HFFc6 (cell line): ENCODE measurements at regions not wholly inside any gene's neighbourhood (a gene's known extent, or its start where the extent isn't known, plus 50 kb on each side); places are given as distances from the start of the nearest gene placed in this dataset.
"Not testable (repeated sequence)": the region's sequence is repeated elsewhere in the genome, so short reads cannot be mapped to it uniquely, and the experiment has no call there.

ENCODE experiments used
- DNase-seq: peaks from one replicate; pipeline ENCODE4 v3.0.0-alpha.2; 2018
- H3K27ac Mint-ChIP-seq: 2 replicates; pipeline ENCODE4 v1.8.0; 2020; ENCODE audit warnings: mild to moderate bottlenecking, mixed read lengths
- H3K27me3 Mint-ChIP-seq: 2 replicates; pipeline ENCODE4 v1.8.0; 2021; ENCODE audit warnings: mild to moderate bottlenecking, moderate library complexity, mixed read lengths; ENCODE audit not compliant: insufficient read depth
- H3K36me3 Mint-ChIP-seq: 2 replicates; pipeline ENCODE4 v1.8.0; 2021; ENCODE audit warnings: low read depth, mixed read lengths
- H3K4me1 Mint-ChIP-seq: 2 replicates; pipeline ENCODE4 v1.8.0; 2020; ENCODE audit warnings: low read depth, mixed read lengths
- H3K4me3 Mint-ChIP-seq: 2 replicates; pipeline ENCODE4 v1.8.0; 2020; ENCODE audit warnings: mild to moderate bottlenecking, moderate library complexity, mixed read lengths
- H3K9me3 Mint-ChIP-seq: 2 replicates; pipeline ENCODE4 v1.8.0; 2020; ENCODE audit warnings: mild to moderate bottlenecking, mixed read lengths
- TF ChIP-seq, protein P1 (sequence below): fragments of 200-600 bp; sonication (generic); IDR thresholded peaks from 2 replicates; pipeline ENCODE4 v1.5.0; 2021; ENCODE audit warnings: antibody characterized with exemption, mild to moderate bottlenecking

DNA sequence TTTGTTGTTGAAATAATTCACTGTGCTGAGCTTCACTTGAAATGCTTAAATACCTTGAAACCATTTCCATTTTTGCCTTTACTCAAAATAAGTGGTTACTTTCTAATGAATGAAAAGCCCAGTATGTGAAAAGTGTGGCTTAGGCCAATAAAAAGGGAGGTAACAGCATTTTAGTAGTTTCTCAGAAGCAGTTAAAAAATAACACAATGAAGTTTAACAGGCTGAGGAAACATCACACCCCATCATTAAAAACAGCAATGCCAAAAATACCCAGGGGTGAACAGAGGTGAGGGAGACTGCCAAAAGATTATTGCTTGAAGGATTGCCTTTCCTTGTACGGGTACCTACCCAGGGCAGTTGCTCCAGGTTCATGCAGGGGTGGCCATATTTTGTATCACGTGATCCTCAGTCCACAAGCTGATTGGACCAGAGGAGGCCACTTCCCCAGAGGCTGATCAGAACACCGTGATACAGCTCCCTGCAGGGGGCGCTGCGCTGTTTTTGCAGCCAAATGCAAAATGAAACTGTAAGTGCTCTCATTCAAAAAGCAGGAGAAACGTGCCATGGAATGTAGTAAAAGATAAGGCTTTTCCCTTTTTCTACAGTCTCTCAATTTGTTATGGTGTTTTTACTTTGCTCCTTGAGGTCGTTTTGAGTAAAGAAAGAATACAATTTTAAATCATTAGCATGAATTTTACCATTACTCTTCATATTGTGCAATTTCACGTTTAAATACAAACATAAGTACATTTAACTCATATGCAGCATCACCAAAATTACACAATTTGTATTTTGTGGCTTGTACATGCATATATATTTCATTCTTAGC lies 70.2 kb upstream of the SH3BP4 start:
- Mint-ChIP-seq H3K36me3 (peaks cover 6% of the 10 kb centered on the region), H3K4me1 (peaks cover 31% of the 10 kb centered on the region)

GRCh38 chr2:234880551-234881211 lies 71.1 kb upstream of the SH3BP4 start:
- Mint-ChIP-seq H3K4me3 (peak overlapping the region; percentile 70), H3K27me3 (peaks cover 4% of the 10 kb centered on the region), H3K27ac (peak overlapping the region; percentile 68), H3K36me3 (peaks cover 12% of the 10 kb centered on the region), H3K4me1 (peaks cover 31% of the 10 kb centered on the region), H3K9me3 (no peaks in the 10 kb centered on the region; the same call in 1 of the 2 replicates)
- TF ChIP-seq, protein P1, sequence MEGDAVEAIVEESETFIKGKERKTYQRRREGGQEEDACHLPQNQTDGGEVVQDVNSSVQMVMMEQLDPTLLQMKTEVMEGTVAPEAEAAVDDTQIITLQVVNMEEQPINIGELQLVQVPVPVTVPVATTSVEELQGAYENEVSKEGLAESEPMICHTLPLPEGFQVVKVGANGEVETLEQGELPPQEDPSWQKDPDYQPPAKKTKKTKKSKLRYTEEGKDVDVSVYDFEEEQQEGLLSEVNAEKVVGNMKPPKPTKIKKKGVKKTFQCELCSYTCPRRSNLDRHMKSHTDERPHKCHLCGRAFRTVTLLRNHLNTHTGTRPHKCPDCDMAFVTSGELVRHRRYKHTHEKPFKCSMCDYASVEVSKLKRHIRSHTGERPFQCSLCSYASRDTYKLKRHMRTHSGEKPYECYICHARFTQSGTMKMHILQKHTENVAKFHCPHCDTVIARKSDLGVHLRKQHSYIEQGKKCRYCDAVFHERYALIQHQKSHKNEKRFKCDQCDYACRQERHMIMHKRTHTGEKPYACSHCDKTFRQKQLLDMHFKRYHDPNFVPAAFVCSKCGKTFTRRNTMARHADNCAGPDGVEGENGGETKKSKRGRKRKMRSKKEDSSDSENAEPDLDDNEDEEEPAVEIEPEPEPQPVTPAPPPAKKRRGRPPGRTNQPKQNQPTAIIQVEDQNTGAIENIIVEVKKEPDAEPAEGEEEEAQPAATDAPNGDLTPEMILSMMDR, result no peak
- peak; percentile 65 for DNase-seq

More for the DNA sequence above, 70.2 kb upstream of the SH3BP4 start:
- Mint-ChIP-seq H3K27ac (peak overlapping the region; percentile 5; the same call in 1 of the 2 replicates), H3K9me3 (no peaks in the 10 kb centered on the region; the same call in 1 of the 2 replicates), H3K4me3 (peak overlapping the region; percentile 70; the same call in 1 of the 2 replicates), H3K27me3 (peaks cover 4% of the 10 kb centered on the region)
- DNase-seq, result peak; percentile 60
- TF ChIP-seq, protein P1, result peak; percentile 91

DNA sequence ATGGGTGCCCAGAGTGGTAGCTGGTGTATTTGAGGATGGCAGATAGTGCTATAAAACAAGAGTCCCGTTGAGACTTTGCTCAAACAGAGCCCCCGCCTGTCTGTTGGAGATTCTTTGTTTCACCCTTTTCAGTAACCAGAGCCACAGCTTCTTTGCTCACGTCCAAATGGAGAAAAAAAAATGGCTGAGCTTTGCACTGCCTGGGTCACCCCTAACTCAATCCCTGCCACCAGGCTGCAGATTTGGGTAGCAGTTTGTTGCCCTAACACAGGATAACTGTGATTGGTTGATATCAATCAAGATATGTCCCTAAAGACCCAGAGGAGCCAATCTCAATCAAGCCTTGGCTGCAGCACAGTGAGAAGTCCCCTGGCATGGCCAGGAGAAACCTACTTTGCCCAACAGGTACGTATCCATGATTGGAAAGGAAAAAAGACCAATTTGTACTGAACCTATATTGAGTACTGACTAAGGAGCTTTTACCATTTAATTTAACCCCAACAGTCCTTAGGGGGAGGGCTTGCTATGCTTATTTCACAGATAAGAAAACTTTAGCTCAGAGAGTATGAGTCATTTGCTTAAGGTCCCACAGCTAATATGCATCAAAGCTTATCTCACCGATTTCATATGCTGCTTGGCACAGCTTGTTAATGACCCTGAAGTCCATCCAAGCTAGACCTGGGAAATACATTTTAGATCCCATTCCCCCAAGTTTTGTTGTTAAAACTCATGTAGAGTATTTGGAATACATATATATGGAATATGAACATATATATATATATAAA lies 72.0 kb upstream of the SH3BP4 start:
- no peak overlapping the region for H3K4me3 Mint-ChIP-seq
- peaks cover 6% of the 10 kb centered on the region for H3K27me3 Mint-ChIP-seq
- peaks cover 31% of the 10 kb centered on the region for H3K4me1 Mint-ChIP-seq
- DNase-seq, result peak; percentile 47
- TF ChIP-seq, protein P1, result no peak
- H3K36me3 Mint-ChIP-seq, result peaks cover 12% of the 10 kb centered on the region
- no peaks in the 10 kb centered on the region; the same call in 1 of the 2 replicates for H3K9me3 Mint-ChIP-seq
- no peak overlapping the region for H3K27ac Mint-ChIP-seq

GRCh38 chr2:234876621-234877020 lies 75.2 kb upstream of the SH3BP4 start:
- DNase-seq, H3K4me3 Mint-ChIP-seq, H3K27ac Mint-ChIP-seq, H3K27me3 Mint-ChIP-seq, H3K9me3 Mint-ChIP-seq: not testable (repeated sequence)
- Mint-ChIP-seq H3K36me3 (peaks cover 17% of the 10 kb centered on the region), H3K4me1 (peaks cover 31% of the 10 kb centered on the region)

DNA sequence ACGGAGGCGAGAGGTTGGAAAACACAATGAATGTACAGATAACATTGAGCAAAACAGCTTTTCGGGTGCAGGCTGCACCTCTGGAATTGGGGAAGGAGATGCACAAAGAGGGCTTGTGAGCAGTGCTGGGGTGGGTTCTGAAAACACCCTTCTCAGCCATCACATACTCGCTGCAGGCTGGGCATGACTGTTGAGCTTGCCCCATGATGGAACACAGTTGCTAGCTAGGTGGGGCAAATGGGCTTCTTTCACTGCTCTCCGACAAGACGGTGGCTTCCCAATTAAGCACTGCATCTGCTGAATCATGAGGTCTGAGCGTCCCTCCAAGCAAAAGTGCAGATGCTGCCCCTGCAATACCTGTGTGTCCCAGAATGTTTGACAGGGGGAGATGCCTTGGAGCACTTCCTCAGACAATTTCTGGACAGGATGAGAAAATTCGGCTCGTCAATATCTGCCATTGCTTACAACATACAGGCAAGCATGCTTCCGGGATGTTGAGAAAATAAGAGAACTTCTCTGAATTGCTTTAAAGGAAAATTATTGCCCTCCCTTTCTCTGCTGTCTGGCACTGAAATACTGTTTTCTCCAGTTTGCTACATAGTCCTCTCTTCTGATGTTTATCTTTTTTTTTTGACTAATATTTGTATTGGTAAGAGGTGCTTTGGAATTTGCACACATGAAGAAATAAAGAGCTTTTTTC lies 77.3 kb upstream of the SH3BP4 start:
- Mint-ChIP-seq H3K9me3 (no peaks in the 10 kb centered on the region; the same call in 1 of the 2 replicates), H3K4me3 (no peak overlapping the region), H3K27me3 (peaks cover 7% of the 10 kb centered on the region), H3K4me1 (peaks cover 10% of the 10 kb centered on the region), H3K36me3 (peaks cover 17% of the 10 kb centered on the region), H3K27ac (no peak overlapping the region)
- DNase-seq, result no peak
- TF ChIP-seq, protein P1, result no peak
